Left forelimb (tissue), 1 donor: ENCODE measurements at regions not wholly inside any gene's neighbourhood (a gene's known extent, or its start where the extent isn't known, plus 50 kb on each side); places are given as distances from the start of the nearest gene placed in this dataset.
A peak's percentile ranks its signal among the peaks of the same experiment; 100 is the strongest.
"Not testable (repeated sequence)": the region's sequence is repeated elsewhere in the genome, so short reads cannot be mapped to it uniquely, and the experiment has no call there.

Experiments used
- DNase-seq: peaks from one replicate; pipeline ENCODE4 v3.0.0-alpha.2; 2018; ENCODE audit warnings: low spot score

DNA sequence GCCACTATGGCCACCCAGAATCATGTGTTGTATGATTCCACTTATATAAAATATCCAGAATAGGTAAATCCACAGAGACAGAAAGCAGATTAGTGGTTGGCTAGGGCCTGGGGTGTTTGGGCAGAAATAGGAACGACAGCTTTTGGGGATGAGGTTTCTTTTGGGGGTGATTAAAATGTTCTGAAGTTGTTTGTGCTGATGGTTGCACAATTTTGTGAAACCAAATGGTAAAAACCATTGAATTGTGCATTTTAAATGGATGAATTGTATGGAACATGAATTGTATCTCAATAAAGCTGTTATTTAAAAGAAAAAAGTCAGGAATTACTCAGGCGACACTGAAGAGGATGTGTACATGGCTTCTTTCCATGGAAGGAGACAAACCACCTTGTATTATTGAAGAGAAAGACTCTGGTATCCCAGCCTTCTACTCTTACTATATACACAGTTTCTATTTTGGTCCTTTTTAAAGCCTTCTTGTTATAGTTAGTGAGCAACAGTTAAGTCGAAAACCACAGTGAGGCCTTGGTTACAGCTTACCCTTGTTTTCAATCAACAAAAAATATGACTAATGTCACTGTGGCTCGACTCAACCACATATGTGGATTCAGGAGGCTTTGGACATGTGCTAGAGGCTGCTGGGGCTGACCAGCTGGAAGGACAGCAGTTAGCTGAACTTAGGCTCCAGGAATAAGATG, 57.1 kb upstream of the KMT2E start:
- DNase-seq, result no peak

DNA sequence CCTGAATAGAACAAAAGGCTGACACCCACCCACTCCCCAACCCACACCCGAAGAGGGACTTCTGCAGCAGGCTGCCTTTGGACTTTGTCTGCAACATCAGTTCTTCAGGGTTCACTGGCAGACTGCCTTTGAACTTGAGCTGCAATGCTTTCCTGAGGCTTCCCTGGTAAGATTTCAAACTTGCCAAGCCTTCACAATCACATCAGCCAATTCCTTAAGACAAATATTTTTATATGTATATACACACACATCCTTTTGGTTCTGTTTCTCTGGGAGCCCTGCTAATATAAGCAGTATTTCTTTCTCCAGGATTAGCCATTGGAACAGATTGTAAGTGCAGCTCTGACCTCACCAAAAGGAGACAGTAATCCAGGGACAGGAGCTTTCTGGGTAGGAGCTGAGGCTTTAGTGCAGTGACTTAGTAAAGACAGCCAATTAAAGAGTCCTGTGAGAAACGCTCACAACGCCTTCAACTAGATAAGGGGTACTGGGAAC, 55.6 kb upstream of the KMT2E start:
- no peak for DNase-seq

DNA sequence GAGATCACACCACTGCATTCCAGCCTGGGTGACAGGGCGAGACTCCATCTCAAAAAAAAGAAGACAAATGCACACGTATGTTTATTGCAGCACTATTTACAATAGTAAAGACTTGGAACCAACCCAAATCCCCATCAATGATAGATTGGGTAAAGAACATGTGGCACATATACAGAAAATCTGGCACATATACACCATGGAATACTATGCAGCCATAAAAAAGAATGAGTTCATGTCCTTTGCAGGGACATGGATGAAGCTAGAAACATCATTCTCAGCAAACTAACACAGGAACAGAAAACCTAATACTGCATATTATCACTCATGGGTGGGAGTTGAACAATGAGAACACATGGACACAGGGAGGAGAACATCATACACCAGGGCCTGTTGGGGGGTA, 54.5 kb upstream of the KMT2E start:
- not testable (repeated sequence) for DNase-seq

DNA sequence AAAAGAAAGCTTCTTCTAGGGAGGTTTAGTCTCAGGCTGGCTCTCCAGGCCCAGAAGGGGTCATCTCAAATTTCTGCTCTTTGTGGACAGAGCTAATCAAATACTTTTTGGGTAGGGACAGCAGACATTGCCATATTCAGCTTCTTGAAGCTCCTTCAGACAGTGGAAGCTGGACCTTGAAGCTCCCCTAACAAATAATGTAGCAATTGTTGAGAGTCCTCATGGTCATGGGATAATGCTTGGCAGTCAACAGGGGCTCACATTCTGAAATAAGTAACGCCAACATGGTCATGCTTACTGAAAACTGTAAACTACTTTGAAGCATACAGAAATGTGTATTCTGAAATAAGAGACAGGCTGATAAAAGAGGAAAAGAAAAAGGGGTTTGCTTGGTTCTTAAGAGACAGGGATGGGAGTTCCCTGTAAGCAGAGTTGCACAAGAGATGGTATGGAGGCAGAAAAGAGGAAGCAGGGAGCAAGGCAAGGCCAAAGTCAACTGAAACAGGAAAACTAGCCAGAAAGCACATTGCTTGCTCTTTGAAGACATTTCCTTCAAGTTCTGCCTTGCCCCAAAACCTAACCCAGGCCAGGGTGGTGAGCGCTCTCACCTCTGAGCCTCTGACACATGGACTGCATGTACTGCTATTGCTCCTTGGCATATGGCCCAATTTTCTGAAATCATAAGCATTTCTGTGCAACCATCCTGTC, 53.1 kb upstream of the KMT2E start:
- peak; percentile 36 for DNase-seq

DNA sequence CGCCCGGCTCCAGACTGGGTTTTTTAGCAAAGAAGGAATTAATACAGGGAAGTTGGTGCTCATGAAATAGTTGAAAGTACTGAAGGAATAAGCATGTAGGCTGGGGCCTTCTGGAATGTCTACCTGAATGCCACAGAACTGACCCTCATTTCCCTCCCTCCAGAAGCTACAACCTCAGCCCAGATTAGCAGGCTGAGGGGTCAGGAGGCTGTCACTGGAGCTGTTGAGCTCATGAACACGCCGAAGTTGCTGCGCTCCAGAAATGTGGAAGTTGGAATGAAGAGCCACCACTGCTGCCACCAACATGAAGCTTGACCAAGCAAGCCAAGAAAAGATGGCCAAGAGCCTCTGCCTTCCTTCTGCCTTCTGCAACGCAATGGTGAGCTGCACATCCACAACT, 52.2 kb upstream of the KMT2E start:
- DNase-seq, result no peak

DNA sequence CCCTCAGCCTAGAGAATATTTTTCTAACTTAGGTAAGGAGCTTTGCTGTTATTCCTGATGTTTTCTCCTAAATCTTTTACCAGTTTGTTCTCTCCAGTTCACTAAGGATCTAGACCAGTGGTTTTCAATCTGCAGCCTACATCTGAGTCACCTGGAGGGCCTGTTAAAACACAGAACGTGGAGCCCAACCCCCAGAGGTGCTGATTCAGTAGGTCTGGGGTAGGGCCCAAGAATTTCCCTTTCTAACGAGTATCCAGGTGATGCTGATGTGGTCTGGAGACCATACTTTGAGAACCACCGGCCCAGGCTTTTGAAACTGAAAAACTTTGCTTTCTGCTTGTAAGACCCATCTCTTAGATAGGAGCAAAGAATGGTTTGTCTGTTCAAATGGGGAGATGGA, 51.2 kb upstream of the KMT2E start:
- no peak for DNase-seq

DNA sequence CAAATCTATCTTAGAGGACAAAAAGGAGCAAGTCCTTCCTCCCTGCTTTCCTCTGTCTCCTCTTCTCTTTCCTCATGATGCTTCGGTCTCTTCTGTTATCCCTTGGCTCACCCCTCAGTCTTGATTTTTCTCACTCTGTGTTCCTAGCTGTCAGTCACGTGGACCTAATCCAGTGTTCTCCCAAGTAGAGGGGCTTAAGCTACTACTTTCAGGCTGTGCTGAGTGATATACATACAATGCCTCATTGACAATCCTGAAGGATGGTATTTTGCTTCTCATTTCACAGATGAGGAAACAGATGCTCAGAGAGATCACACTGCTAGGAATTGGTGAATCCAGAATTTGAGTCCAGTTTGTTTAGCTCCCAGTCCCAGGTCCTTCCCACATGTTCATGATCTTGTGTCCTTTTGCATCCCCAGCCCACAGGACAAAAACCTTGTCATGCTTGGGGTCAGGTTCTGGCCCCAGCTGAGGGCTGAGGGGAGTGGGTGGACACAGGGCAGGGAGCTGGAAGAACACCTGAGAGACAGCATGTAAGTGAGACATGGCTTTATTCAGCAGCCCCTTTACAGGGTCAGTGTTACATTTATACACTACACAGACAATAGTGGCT, 50.5 kb upstream of the KMT2E start:
- no peak for DNase-seq

DNA sequence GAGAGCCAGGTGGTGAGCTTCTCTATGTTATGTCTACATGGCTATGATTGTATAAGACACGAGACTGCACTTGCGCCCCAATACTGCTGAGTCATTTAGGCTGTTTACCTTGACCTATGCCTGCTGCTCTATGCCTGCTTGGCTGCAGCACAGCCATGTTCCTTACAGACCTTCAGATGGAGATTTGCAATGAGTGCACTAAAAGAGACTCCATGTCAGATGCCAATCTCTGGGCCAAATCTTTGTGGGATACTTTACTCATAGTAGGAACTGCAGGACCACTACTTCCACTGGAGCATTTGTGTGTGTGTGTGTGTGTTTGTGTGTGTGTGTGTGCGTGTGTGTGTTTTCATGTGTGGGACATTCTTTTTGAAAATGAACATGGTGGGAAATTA, 50.0 kb upstream of the KMT2E start:
- DNase-seq, result no peak
